K562 (cell line): ENCODE measurements at regions not wholly inside any gene's neighbourhood (a gene's known extent, or its start where the extent isn't known, plus 50 kb on each side); places are given as distances from the start of the nearest gene placed in this dataset.

Experiments
- BRCA1 ChIP-seq, 2 experiments: fragments of 450-650 bp in 1 of 2; sonication (generic) in 1 of 2; formaldehyde crosslinking in 1 of 2; IDR thresholded peaks; 2 replicates each; pipeline versions ENCODE4 v1.5.0 to v1.6.1; 2017 to 2020; ENCODE audit warnings: mild to moderate bottlenecking in 1 of 2, missing genetic modification reagents in 1 of 2
- CTCF ChIP-seq, 3 experiments: IDR thresholded peaks in 2 of 3; conservative IDR thresholded peaks in 1 of 3; 2 replicates each; pipeline ENCODE4 v1.5.1; 2011 to 2012; ENCODE audit warnings: low read length in 3 of 3, mild to moderate bottlenecking in 3 of 3, control low read depth in 2 of 3, improper control_type of control experiment in 1 of 3, inconsistent platforms in 1 of 3, low read depth in 1 of 3, mixed read lengths in 1 of 3, moderate library complexity in 1 of 3; ENCODE audit not compliant: insufficient read depth in 2 of 3
- EP300 ChIP-seq: IDR thresholded peaks from 2 replicates; pipeline ENCODE4 v1.6.1; 2012; ENCODE audit warnings: low read length, improper control_type of control experiment
- EZH2 ChIP-seq: IDR thresholded peaks from 2 replicates; pipeline ENCODE4 v1.6.1; 2012; ENCODE audit warnings: low read depth, mild to moderate bottlenecking, inconsistent platforms, low read length, borderline replicate concordance
- FOSL1 ChIP-seq: fragments of 200-800 bp; sonication (Bioruptor generic); conservative IDR thresholded peaks from 2 replicates; pipeline ENCODE4 v1.6.1; 2016; ENCODE audit warnings: missing genetic modification characterization, missing compliant biosample characterization
- HDAC2 ChIP-seq: fragments of 450-650 bp; IDR thresholded peaks from 2 replicates; pipeline ENCODE4 v1.6.1; 2016; ENCODE audit warnings: mild to moderate bottlenecking
- MAFK ChIP-seq: IDR thresholded peaks from 2 replicates; pipeline ENCODE4 v1.6.1; 2011; ENCODE audit warnings: low read length, improper control_type of control experiment
- POLR2A ChIP-seq: fragments of 450-650 bp; conservative IDR thresholded peaks from 2 replicates; pipeline ENCODE4 v1.6.1; 2016
- RBM39 ChIP-seq: fragments of 200-400 bp; formaldehyde crosslinking; optimal IDR thresholded peaks from 2 replicates; pipeline ENCODE3; 2018; ENCODE audit warnings: low read depth, low read length
- TEAD4 ChIP-seq, 2 experiments: sonication (generic) in 1 of 2; formaldehyde crosslinking in 1 of 2; IDR thresholded peaks; 2 replicates each; pipeline versions ENCODE4 v1.6.1 to v1.8.0; 2012 to 2022; ENCODE audit warnings: borderline replicate concordance in 1 of 2, inconsistent platforms in 1 of 2, low read length in 1 of 2, mild to moderate bottlenecking in 1 of 2, missing genetic modification reagents in 1 of 2
- VEZF1 ChIP-seq: fragments of 200-800 bp; sonication (Bioruptor generic); IDR thresholded peaks from 2 replicates; pipeline ENCODE4 v1.6.1; 2017; ENCODE audit warnings: missing genetic modification characterization, missing compliant biosample characterization
- ZNF121 ChIP-seq: sonication (generic); formaldehyde crosslinking; conservative IDR thresholded peaks from 2 replicates; pipeline ENCODE4 v1.8.0; 2022; ENCODE audit warnings: missing genetic modification reagents

- TF ChIP-seq POLR2A: no peak
- TF ChIP-seq CTCF (IDR thresholded peaks at IDR 0.05 in 2 of 3, conservative IDR thresholded peaks at IDR 0.05 in 1 of 3; ENCODE audit: insufficient read depth in 2 of 3, low read depth in 1 of 3, low read length in 3 of 3): no peak
- no peak for TF ChIP-seq ZNF121 (CRISPR knock-in tag)
- no peak for TF ChIP-seq FOSL1 (tag)
- TF ChIP-seq EP300: no peak
- no peak for TF ChIP-seq HDAC2
- no peak for TF ChIP-seq VEZF1 (CRISPR knock-in tag)
- no peak for TF ChIP-seq RBM39
- TF ChIP-seq EZH2: no peak
- no peak for TF ChIP-seq TEAD4 (IDR thresholded peaks at IDR 0.05; ENCODE audit: low read length)
- TF ChIP-seq TEAD4 (CRISPR knock-in tag; IDR thresholded peaks at IDR 0.05; ENCODE audit: borderline replicate concordance): no peak
- no peak for TF ChIP-seq BRCA1 (IDR thresholded peaks at IDR 0.05)
- TF ChIP-seq BRCA1 (CRISPR knock-in tag; IDR thresholded peaks at IDR 0.05): no peak
- TF ChIP-seq MAFK: no peak
Measured at GRCh38 chr16:77509796-77510195, 75.0 kb upstream of the ADAMTS18 start.
